A673 (cell line): ENCODE measurements at regions not wholly inside any gene's neighbourhood (a gene's known extent, or its start where the extent isn't known, plus 50 kb on each side); places are given as distances from the start of the nearest gene placed in this dataset.
"Not testable (repeated sequence)": the region's sequence is repeated elsewhere in the genome, so short reads cannot be mapped to it uniquely, and the experiment has no call there.

Experiments used
- BruUV-seq: library from RNA; stranded (reverse); fragments of 400-500 nt; replicated peaks from 2 replicates; lab custom pipeline; 2021; lab: Mats Ljungman, UMichigan
- CTCF ChIA-PET: fragments of 300-600 bp; sonication (Branson Sonifier 250); formaldehyde crosslinking; loops from one replicate; lab custom pipeline; 2022; ENCODE audit warnings: antibody characterized with exemption; lab: Charles Lee
- POLR2A ChIA-PET: fragments of 300-600 bp; sonication (Branson Sonifier 250); formaldehyde crosslinking; loops from one replicate; lab custom pipeline; 2022; ENCODE audit warnings: antibody characterized with exemption; ENCODE audit not compliant: low non-redundant PET; lab: Charles Lee
- DNase-seq: peaks from one replicate; pipeline ENCODE4 v3.0.0-alpha.2; 2015; ENCODE audit warnings: low spot score
- H3K27ac ChIP-seq: fragments of 200-600 bp; sonication (generic); 2 replicates; pipeline ENCODE4 v1.5.1; 2016; ENCODE audit warnings: mixed run types, low read depth, mild to moderate bottlenecking, mixed read lengths, antibody characterized with exemption, low read length; ENCODE audit not compliant: poor library complexity, severe bottlenecking
- H3K27me3 ChIP-seq: fragments of 200-600 bp; sonication (generic); replicated peaks from 2 replicates; pipeline ENCODE4 v1.6.1; 2017; ENCODE audit warnings: mixed run types, low read depth, mild to moderate bottlenecking, mixed read lengths, antibody characterized with exemption, low read length; ENCODE audit not compliant: insufficient read depth, poor library complexity
- H3K36me3 ChIP-seq: fragments of 200-600 bp; sonication (generic); 2 replicates; pipeline ENCODE4 v1.6.1; 2016; ENCODE audit warnings: mixed run types, mild to moderate bottlenecking, mixed read lengths, antibody characterized with exemption, low read length; ENCODE audit not compliant: insufficient read depth, poor library complexity, severe bottlenecking
- H3K4me1 ChIP-seq: fragments of 200-600 bp; sonication (generic); 2 replicates; pipeline ENCODE4 v1.6.1; 2017; ENCODE audit warnings: mixed run types, mild to moderate bottlenecking, mixed read lengths, antibody characterized with exemption, low read length; ENCODE audit not compliant: insufficient read depth, poor library complexity, severe bottlenecking
- H3K4me3 ChIP-seq: fragments of 200-600 bp; sonication (generic); 2 replicates; pipeline ENCODE4 v1.5.1; 2016; ENCODE audit warnings: low read depth, mixed run types, mild to moderate bottlenecking, mixed read lengths, low read length; ENCODE audit not compliant: poor library complexity, severe bottlenecking
- H3K9me3 ChIP-seq: fragments of 200-600 bp; sonication (generic); 2 replicates; pipeline ENCODE4 v1.6.1; 2016; ENCODE audit warnings: mixed run types, low read depth, mild to moderate bottlenecking, mixed read lengths, antibody characterized with exemption, low read length; ENCODE audit not compliant: poor library complexity, severe bottlenecking
- CTCF ChIP-seq: fragments of 300-800, 200-600 bp; sonication (generic); conservative IDR thresholded peaks from 2 replicates; pipeline ENCODE4 v1.5.1; 2017; ENCODE audit warnings: low read depth, mild to moderate bottlenecking, antibody characterized with exemption, low read length, moderate library complexity, mixed read lengths
- EZH2 ChIP-seq: fragments of 200-600 bp; sonication (generic); IDR thresholded peaks from 2 replicates; pipeline ENCODE4 v1.6.1; 2017; ENCODE audit warnings: borderline replicate concordance, low read depth, mild to moderate bottlenecking, mixed read lengths, antibody characterized with exemption, low read length; ENCODE audit not compliant: poor library complexity, severe bottlenecking
- intact Hi-C: fragments of 100-400 bp; cut with micrococcal nuclease; formaldehyde crosslinking; loops from one replicate; pipeline ENCODE4 v1.10.0; 2022; ENCODE audit not compliant: unreplicated experiment

- no peaks in the 10 kb centered on the region for H3K9me3 ChIP-seq
- no peak overlapping the region for H3K4me3 ChIP-seq
- ChIA-PET CTCF (no interaction called here), POLR2A (no interaction called here)
- TF ChIP-seq EZH2 (no peak), CTCF (no peak)
- peaks cover 11% of the 10 kb centered on the region for H3K27me3 ChIP-seq
- no peaks in the 10 kb centered on the region for H3K36me3 ChIP-seq
- no peaks in the 10 kb centered on the region for H3K4me1 ChIP-seq
- intact Hi-C loops: no loop called here
- no peak for DNase-seq
- no peak overlapping the region for H3K27ac ChIP-seq
- BruUV-seq: no TSS peak
Observed at GRCh38 chr17:55930291-55930809, 179.5 kb downstream of the PCTP start.

- ChIA-PET POLR2A (no interaction called here), CTCF (no interaction called here)
- no TSS peak for BruUV-seq
Observed at GRCh38 chr17:55931446-55931845, 180.6 kb downstream of the PCTP start.

GRCh38 chr17:55932973-55933372 lies 182.1 kb downstream of the PCTP start:
- peaks cover 24% of the 10 kb centered on the region for H3K27me3 ChIP-seq
- no peaks in the 10 kb centered on the region for H3K9me3 ChIP-seq
- no peaks in the 10 kb centered on the region for H3K4me1 ChIP-seq
- DNase-seq: no peak
- no peak overlapping the region for H3K27ac ChIP-seq
- H3K4me3 ChIP-seq: no peak overlapping the region
- H3K36me3 ChIP-seq: no peaks in the 10 kb centered on the region
- BruUV-seq: no TSS peak
- TF ChIP-seq CTCF (no peak), EZH2 (no peak)
- ChIA-PET CTCF (no interaction called here), POLR2A (no interaction called here)
- intact Hi-C loops: no loop called here

More at GRCh38 chr17:55931446-55931845, 180.6 kb downstream of the PCTP start:
- intact Hi-C loops: no loop called here
- peaks cover 19% of the 10 kb centered on the region for H3K27me3 ChIP-seq
- no peak overlapping the region for H3K27ac ChIP-seq
- no peak overlapping the region for H3K4me3 ChIP-seq
- no peak for TF ChIP-seq EZH2
- TF ChIP-seq CTCF: no peak
- no peaks in the 10 kb centered on the region for H3K9me3 ChIP-seq
- no peaks in the 10 kb centered on the region for H3K4me1 ChIP-seq
- DNase-seq: no peak
- no peaks in the 10 kb centered on the region for H3K36me3 ChIP-seq

- intact Hi-C loops, BruUV-seq, H3K4me3 ChIP-seq, DNase-seq, H3K36me3 ChIP-seq, POLR2A ChIA-PET, CTCF ChIA-PET, H3K4me1 ChIP-seq, H3K27ac ChIP-seq, H3K9me3 ChIP-seq: not testable (repeated sequence)
- peaks cover 24% of the 10 kb centered on the region for H3K27me3 ChIP-seq
Observed at GRCh38 chr17:55939181-55939810, 188.4 kb downstream of the PCTP start.
